ENCODE measurements at regions not wholly inside any gene's neighbourhood (a gene's known extent, or its start where the extent isn't known, plus 50 kb on each side); places are given as distances from the start of the nearest gene placed in this dataset.

- TF ChIP-seq, protein P1, sequence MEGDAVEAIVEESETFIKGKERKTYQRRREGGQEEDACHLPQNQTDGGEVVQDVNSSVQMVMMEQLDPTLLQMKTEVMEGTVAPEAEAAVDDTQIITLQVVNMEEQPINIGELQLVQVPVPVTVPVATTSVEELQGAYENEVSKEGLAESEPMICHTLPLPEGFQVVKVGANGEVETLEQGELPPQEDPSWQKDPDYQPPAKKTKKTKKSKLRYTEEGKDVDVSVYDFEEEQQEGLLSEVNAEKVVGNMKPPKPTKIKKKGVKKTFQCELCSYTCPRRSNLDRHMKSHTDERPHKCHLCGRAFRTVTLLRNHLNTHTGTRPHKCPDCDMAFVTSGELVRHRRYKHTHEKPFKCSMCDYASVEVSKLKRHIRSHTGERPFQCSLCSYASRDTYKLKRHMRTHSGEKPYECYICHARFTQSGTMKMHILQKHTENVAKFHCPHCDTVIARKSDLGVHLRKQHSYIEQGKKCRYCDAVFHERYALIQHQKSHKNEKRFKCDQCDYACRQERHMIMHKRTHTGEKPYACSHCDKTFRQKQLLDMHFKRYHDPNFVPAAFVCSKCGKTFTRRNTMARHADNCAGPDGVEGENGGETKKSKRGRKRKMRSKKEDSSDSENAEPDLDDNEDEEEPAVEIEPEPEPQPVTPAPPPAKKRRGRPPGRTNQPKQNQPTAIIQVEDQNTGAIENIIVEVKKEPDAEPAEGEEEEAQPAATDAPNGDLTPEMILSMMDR (IDR thresholded peaks at IDR 0.05), result no peak
- TF ChIP-seq POLR2A (IDR thresholded peaks at IDR 0.05) (no peak), EP300 (IDR thresholded peaks at IDR 0.05) (no peak)
Measured at GRCh38 chr6:166848979-166849748, 107.2 kb downstream of the RNASET2 start.

Data from upper lobe of left lung (tissue), 4 donors.